Astrocyte (in vitro differentiated cells and primary cell): ENCODE measurements at regions not wholly inside any gene's neighbourhood (a gene's known extent, or its start where the extent isn't known, plus 50 kb on each side); places are given as distances from the start of the nearest gene placed in this dataset.
A peak's percentile ranks its signal among the peaks of the same experiment; 100 is the strongest.

ENCODE experiments used
- DNase-seq: peaks from one replicate; pipeline ENCODE4 v3.0.0-alpha.2; 2010; ENCODE audit warnings: low read depth
- FAIRE-seq: peaks from 2 replicates; lab custom pipeline; 2011; peaks lifted over from hg19 to GRCh38; lab: Jason Lieb, UNC
- H2AFZ ChIP-seq: 2 replicates; pipeline ENCODE4 v1.6.0; 2012; ENCODE audit warnings: low read depth, low read length, inconsistent platforms
- H3K27ac ChIP-seq: 2 replicates; pipeline ENCODE4 v1.5.1; 2011; ENCODE audit warnings: low read depth, low read length, inconsistent platforms
- H3K27me3 ChIP-seq: 2 replicates; pipeline ENCODE4 v1.6.0; 2011; ENCODE audit warnings: low read length, inconsistent platforms; ENCODE audit not compliant: insufficient read depth
- H3K36me3 ChIP-seq: 2 replicates; pipeline ENCODE4 v1.5.1; 2011; ENCODE audit warnings: low read length, inconsistent platforms; ENCODE audit not compliant: insufficient read depth
- H3K4me1 ChIP-seq: 2 replicates; pipeline ENCODE4 v1.5.1; 2011; ENCODE audit warnings: low read length, inconsistent platforms; ENCODE audit not compliant: insufficient read depth
- H3K4me2 ChIP-seq: 2 replicates; pipeline ENCODE4 v1.6.0; 2012; ENCODE audit warnings: low read length, inconsistent platforms
- H3K4me3 ChIP-seq: 2 replicates; pipeline ENCODE4 v1.5.1; 2011; ENCODE audit warnings: low read depth, mild to moderate bottlenecking, low read length, inconsistent platforms; ENCODE audit not compliant: insufficient read depth
- H3K79me2 ChIP-seq: 2 replicates; pipeline ENCODE4 v1.6.0; 2012; ENCODE audit warnings: mild to moderate bottlenecking, low read length, inconsistent platforms; ENCODE audit not compliant: insufficient read depth
- H3K9ac ChIP-seq: 2 replicates; pipeline ENCODE4 v1.6.0; 2012; ENCODE audit warnings: mild to moderate bottlenecking, low read length, inconsistent platforms
- H3K9me3 ChIP-seq: 2 replicates; pipeline ENCODE4 v1.5.1; 2012; ENCODE audit warnings: low read depth, mild to moderate bottlenecking, low read length, inconsistent platforms; ENCODE audit not compliant: insufficient read depth
- H4K20me1 ChIP-seq: 2 replicates; pipeline ENCODE4 v1.6.0; 2012; ENCODE audit warnings: low read length, inconsistent platforms; ENCODE audit not compliant: insufficient read depth
- H3K27ac Mint-ChIP-seq: one replicate; pipeline ENCODE4 v1.8.0; 2021; ENCODE audit warnings: mild to moderate bottlenecking, mixed read lengths; ENCODE audit not compliant: unreplicated experiment
- H3K27me3 Mint-ChIP-seq: one replicate; pipeline ENCODE4 v1.8.0; 2021; ENCODE audit warnings: low read depth, mixed read lengths; ENCODE audit not compliant: unreplicated experiment
- H3K36me3 Mint-ChIP-seq: one replicate; pipeline ENCODE4 v1.8.0; 2021; ENCODE audit warnings: low read depth, mixed read lengths; ENCODE audit not compliant: unreplicated experiment
- H3K4me1 Mint-ChIP-seq: one replicate; pipeline ENCODE4 v1.8.0; 2021; ENCODE audit warnings: low read depth, mixed read lengths; ENCODE audit not compliant: unreplicated experiment
- H3K4me3 Mint-ChIP-seq: one replicate; pipeline ENCODE4 v1.8.0; 2021; ENCODE audit warnings: mild to moderate bottlenecking, moderate library complexity, mixed read lengths; ENCODE audit not compliant: unreplicated experiment
- H3K9me3 Mint-ChIP-seq: one replicate; pipeline ENCODE4 v1.8.0; 2021; ENCODE audit warnings: mild to moderate bottlenecking, mixed read lengths; ENCODE audit not compliant: unreplicated experiment
- CTCF ChIP-seq: IDR thresholded peaks from 2 replicates; pipeline ENCODE4 v1.5.1; 2011; ENCODE audit warnings: low read depth, mild to moderate bottlenecking, inconsistent platforms, low read length, moderate library complexity; ENCODE audit not compliant: insufficient read depth
- EZH2 ChIP-seq: IDR thresholded peaks from 2 replicates; pipeline ENCODE4 v1.6.1; 2012; ENCODE audit warnings: mild to moderate bottlenecking, low read length, inconsistent platforms; ENCODE audit not compliant: insufficient read depth

GRCh38 chr18:73670039-73670438 is 477.6 kb downstream of the FBXO15 start:
- Histone ChIP-seq H3K9ac (no peak overlapping the region), H3K4me1 (peaks cover 12% of the 10 kb centered on the region), H3K36me3 (no peaks in the 10 kb centered on the region), H2AFZ (no peak overlapping the region), H3K79me2 (no peaks in the 10 kb centered on the region), H3K4me3 (no peak overlapping the region), H3K9me3 (no peaks in the 10 kb centered on the region), H3K27me3 (no peaks in the 10 kb centered on the region), H3K27ac (no peak overlapping the region), H3K4me2 (no peak overlapping the region), H4K20me1 (no peaks in the 10 kb centered on the region)
- Mint-ChIP-seq H3K4me3 (no peak overlapping the region), H3K9me3 (peaks cover 2% of the 10 kb centered on the region), H3K36me3 (no peaks in the 10 kb centered on the region), H3K4me1 (no peaks in the 10 kb centered on the region), H3K27me3 (no peaks in the 10 kb centered on the region), H3K27ac (no peak overlapping the region)
- FAIRE-seq (no peak), DNase-seq (no peak)
- TF ChIP-seq EZH2 = no peak
- no peak for TF ChIP-seq CTCF

- H3K4me1 ChIP-seq = peaks cover 12% of the 10 kb centered on the region
- TF ChIP-seq CTCF = no peak
- TF ChIP-seq EZH2 = no peak
- no peak overlapping the region for H3K27ac Mint-ChIP-seq
- H3K4me3 ChIP-seq = no peak overlapping the region
- H3K36me3 ChIP-seq = no peaks in the 10 kb centered on the region
- H3K4me3 Mint-ChIP-seq = no peak overlapping the region
- DNase-seq (peak; percentile 82), FAIRE-seq (no peak)
- no peaks in the 10 kb centered on the region for H4K20me1 ChIP-seq
- peak overlapping the region; percentile 58 for H3K4me2 ChIP-seq
- H2AFZ ChIP-seq = no peak overlapping the region
- no peaks in the 10 kb centered on the region for H3K27me3 ChIP-seq
- no peaks in the 10 kb centered on the region for H3K79me2 ChIP-seq
- no peak overlapping the region for H3K9ac ChIP-seq
- H3K36me3 Mint-ChIP-seq = no peaks in the 10 kb centered on the region
- H3K27me3 Mint-ChIP-seq = no peaks in the 10 kb centered on the region
- H3K9me3 Mint-ChIP-seq = peaks cover 2% of the 10 kb centered on the region
- H3K9me3 ChIP-seq = no peaks in the 10 kb centered on the region
- no peaks in the 10 kb centered on the region for H3K4me1 Mint-ChIP-seq
- H3K27ac ChIP-seq = no peak overlapping the region
Measured at GRCh38 chr18:73669297-73669696, 478.3 kb downstream of the FBXO15 start.

GRCh38 chr18:73668051-73668450 is 479.6 kb downstream of the FBXO15 start:
- Mint-ChIP-seq H3K27ac (no peak overlapping the region), H3K4me1 (no peaks in the 10 kb centered on the region), H3K4me3 (no peak overlapping the region), H3K9me3 (peaks cover 2% of the 10 kb centered on the region), H3K27me3 (no peaks in the 10 kb centered on the region), H3K36me3 (no peaks in the 10 kb centered on the region)
- Histone ChIP-seq H3K4me1 (peaks cover 12% of the 10 kb centered on the region), H4K20me1 (no peaks in the 10 kb centered on the region), H2AFZ (no peak overlapping the region), H3K4me2 (no peak overlapping the region), H3K27me3 (no peaks in the 10 kb centered on the region), H3K9me3 (no peaks in the 10 kb centered on the region), H3K36me3 (no peaks in the 10 kb centered on the region), H3K9ac (no peak overlapping the region), H3K79me2 (no peaks in the 10 kb centered on the region), H3K4me3 (no peak overlapping the region), H3K27ac (no peak overlapping the region)
- FAIRE-seq (no peak), DNase-seq (no peak)
- no peak for TF ChIP-seq EZH2
